Thyroid gland (tissue), 4 donors: ENCODE measurements at regions not wholly inside any gene's neighbourhood (a gene's known extent, or its start where the extent isn't known, plus 50 kb on each side); places are given as distances from the start of the nearest gene placed in this dataset.

Experiments used
- DNase-seq, 2 donors: peaks; one replicate each; pipeline ENCODE4 v3.0.0-alpha.2; 2019
- H3K27ac ChIP-seq, 3 donors: fragments of 200-600 bp; sonication (generic); 1 replicate in 2 of 3; 2 replicates in 1 of 3; pipeline ENCODE4 v1.5.1; 2016 to 2019; ENCODE audit warnings: mild to moderate bottlenecking in 1 of 3, moderate library complexity in 1 of 3
- H3K27me3 ChIP-seq: fragments of 200-600 bp; sonication (generic); one replicate; pipeline ENCODE4 v1.5.1; 2019
- H3K36me3 ChIP-seq, 2 donors: fragments of 200-600 bp; sonication (generic); one replicate each; pipeline ENCODE4 v1.5.1; 2016 to 2019
- H3K4me1 ChIP-seq, 2 donors: fragments of 200-600 bp; sonication (generic); one replicate each; pipeline ENCODE4 v1.5.1; 2017 to 2019
- H3K4me3 ChIP-seq, 3 donors: fragments of 200-600 bp; sonication (generic); replicated peaks in 1 of 3; 1 replicate in 2 of 3; 2 replicates in 1 of 3; pipeline ENCODE4 v1.5.1; 2016; ENCODE audit warnings: mild to moderate bottlenecking in 1 of 3
- H3K9me3 ChIP-seq: fragments of 200-600 bp; sonication (generic); one replicate; pipeline ENCODE4 v1.5.1; 2017
- POLR2A ChIP-seq, 2 donors: fragments of 450-650 bp; IDR thresholded peaks; one replicate each; pipeline ENCODE4 v1.6.1; 2017; ENCODE audit warnings: antibody characterized with exemption in 2 of 2, mild to moderate bottlenecking in 2 of 2, moderate library complexity in 1 of 2
- WGBS, 2 donors: methylation state at CpG; one replicate each; pipeline ENCODE4 v1.1.5; 2017; 5-methylcytosine and 5-hydroxymethylcytosine counted together
- intact Hi-C: fragments of 100-400 bp; cut with DNase I; formaldehyde crosslinking; loops from one replicate; pipeline ENCODE4 v1.15.1; 2023
- TF ChIP-seq, protein P1 (sequence below), 6 experiments: fragments of 200-600 bp in 3 of 6; fragments of 450-650 bp in 3 of 6; sonication (generic) in 3 of 6; IDR thresholded peaks; one replicate each; pipeline ENCODE4 v1.5.1; 2016 to 2019; ENCODE audit warnings: antibody characterized with exemption in 6 of 6, mild to moderate bottlenecking in 2 of 6, inconsistent platforms in 1 of 6, moderate library complexity in 1 of 6

DNA sequence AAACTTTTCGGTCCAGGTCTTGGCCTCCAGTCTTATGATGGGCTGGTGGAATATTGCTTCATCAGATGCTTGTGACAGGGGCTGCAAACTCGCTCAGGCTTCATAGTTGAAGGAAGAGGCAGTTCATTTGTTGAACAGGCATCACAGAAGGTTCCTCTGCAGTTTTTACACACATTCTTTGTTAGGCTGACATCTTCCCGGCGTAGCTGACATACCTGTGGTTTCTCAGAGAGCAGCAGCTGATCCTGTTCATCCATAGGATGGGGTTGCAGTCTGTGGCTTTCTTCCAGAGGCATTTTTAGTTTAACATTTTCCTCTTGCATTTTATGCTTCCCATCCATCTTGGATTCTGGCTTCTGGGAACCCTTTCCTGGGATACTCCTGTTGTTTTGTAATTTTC, 1255.2 kb downstream of the EFNA5 start:
- H3K27me3 ChIP-seq: no peaks in the 10 kb centered on the region
- DNase-seq: no peak
- intact Hi-C loops: no loop called here
- H3K4me1 ChIP-seq: no peaks in the 10 kb centered on the region
- H3K36me3 ChIP-seq: no peaks in the 10 kb centered on the region
- no peaks in the 10 kb centered on the region for H3K9me3 ChIP-seq
- 75 to 82% methylated on average over 4 of the region's 4 CpGs for WGBS, 2 donors
- TF ChIP-seq, protein P1, sequence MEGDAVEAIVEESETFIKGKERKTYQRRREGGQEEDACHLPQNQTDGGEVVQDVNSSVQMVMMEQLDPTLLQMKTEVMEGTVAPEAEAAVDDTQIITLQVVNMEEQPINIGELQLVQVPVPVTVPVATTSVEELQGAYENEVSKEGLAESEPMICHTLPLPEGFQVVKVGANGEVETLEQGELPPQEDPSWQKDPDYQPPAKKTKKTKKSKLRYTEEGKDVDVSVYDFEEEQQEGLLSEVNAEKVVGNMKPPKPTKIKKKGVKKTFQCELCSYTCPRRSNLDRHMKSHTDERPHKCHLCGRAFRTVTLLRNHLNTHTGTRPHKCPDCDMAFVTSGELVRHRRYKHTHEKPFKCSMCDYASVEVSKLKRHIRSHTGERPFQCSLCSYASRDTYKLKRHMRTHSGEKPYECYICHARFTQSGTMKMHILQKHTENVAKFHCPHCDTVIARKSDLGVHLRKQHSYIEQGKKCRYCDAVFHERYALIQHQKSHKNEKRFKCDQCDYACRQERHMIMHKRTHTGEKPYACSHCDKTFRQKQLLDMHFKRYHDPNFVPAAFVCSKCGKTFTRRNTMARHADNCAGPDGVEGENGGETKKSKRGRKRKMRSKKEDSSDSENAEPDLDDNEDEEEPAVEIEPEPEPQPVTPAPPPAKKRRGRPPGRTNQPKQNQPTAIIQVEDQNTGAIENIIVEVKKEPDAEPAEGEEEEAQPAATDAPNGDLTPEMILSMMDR (IDR thresholded peaks at IDR 0.05): no peak
- TF ChIP-seq POLR2A (IDR thresholded peaks at IDR 0.05): no peak
- no peak overlapping the region for H3K4me3 ChIP-seq
- no peak overlapping the region for H3K27ac ChIP-seq

DNA sequence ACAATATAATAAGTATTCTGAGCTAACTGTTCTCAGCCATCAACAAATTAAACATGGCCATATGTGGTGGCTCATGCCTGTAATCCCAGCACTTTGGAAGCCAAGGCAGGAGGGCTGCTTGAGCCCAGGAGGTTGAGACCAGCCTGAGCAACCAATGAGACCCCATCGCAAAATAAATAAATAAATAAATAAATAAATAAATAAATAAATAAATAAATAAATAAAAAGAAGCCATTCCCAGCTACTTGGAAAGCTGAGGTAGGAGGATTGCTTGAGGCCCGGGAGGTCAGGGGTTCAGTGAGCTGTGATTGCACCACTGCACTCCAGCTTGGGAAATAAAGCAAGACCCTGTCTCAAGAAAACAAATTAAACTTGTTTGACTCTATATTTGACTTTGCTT, 1256.4 kb downstream of the EFNA5 start:
- H3K4me3 ChIP-seq: no peak overlapping the region
- H3K27ac ChIP-seq: no peak overlapping the region
- intact Hi-C loops: no loop called here
- 94 to 97% methylated on average over 2 of the region's 2 CpGs for WGBS, 2 donors
- no peaks in the 10 kb centered on the region for H3K36me3 ChIP-seq
- no peaks in the 10 kb centered on the region for H3K4me1 ChIP-seq
- no peaks in the 10 kb centered on the region for H3K27me3 ChIP-seq
- H3K9me3 ChIP-seq: no peaks in the 10 kb centered on the region
- TF ChIP-seq POLR2A (IDR thresholded peaks at IDR 0.05): no peak
- TF ChIP-seq, protein P1 (IDR thresholded peaks at IDR 0.05): no peak
- no peak for DNase-seq

DNA sequence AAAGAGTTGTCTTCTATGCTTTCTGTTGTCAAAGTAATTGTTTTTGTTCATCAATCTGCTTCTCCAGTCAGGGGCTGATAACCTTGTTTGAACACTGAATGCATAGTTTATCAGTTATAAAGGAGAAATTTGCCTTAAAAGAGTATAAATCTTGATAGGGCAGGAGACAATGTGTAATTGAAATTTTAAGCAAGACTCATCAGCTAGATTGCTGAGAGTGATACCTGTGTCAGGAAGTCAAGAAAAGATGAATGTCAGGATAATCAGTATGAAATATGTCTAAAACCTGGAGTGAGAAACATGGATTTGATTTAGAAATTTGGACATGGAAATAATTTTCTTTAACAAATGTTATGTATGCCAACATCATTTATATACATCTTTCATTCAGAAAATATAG, 1258.1 kb downstream of the EFNA5 start:
- Histone ChIP-seq H3K4me1 (no peaks in the 10 kb centered on the region), H3K27me3 (no peaks in the 10 kb centered on the region), H3K36me3 (no peaks in the 10 kb centered on the region), H3K9me3 (no peaks in the 10 kb centered on the region), H3K4me3 (no peak overlapping the region), H3K27ac (no peak overlapping the region)
- intact Hi-C loops: no loop called here
- no peak for DNase-seq
- TF ChIP-seq, protein P1 (IDR thresholded peaks at IDR 0.05): no peak
- TF ChIP-seq POLR2A (IDR thresholded peaks at IDR 0.05): no peak

DNA sequence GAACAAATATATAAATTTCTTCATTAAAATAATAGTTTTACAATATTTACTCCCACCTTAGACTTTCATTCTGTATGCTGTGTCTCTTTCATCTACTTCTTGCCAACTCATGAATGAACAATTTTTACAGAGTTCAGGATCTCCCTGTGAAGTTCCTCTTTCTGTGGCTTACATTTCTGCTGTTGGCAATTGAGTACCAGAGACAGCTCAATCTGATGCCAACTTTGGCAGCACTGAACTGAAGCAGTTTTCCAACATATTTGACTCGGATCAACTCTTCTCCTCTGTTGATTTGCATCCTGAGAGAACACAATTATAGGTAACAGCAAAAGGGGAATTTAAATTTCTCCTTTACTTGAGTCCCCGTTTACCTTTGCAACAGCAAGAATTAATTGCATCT, 1262.2 kb downstream of the EFNA5 start:
- intact Hi-C loops: no loop called here
- TF ChIP-seq, protein P1 (IDR thresholded peaks at IDR 0.05): no peak
- no peak for TF ChIP-seq POLR2A (IDR thresholded peaks at IDR 0.05)
- Histone ChIP-seq H3K9me3 (no peaks in the 10 kb centered on the region), H3K36me3 (no peaks in the 10 kb centered on the region), H3K4me3 (no peak overlapping the region), H3K27ac (no peak overlapping the region), H3K4me1 (no peaks in the 10 kb centered on the region), H3K27me3 (no peaks in the 10 kb centered on the region)
- 70 to 74% methylated on average over 2 of the region's 2 CpGs for WGBS, 2 donors
- no peak for DNase-seq

DNA sequence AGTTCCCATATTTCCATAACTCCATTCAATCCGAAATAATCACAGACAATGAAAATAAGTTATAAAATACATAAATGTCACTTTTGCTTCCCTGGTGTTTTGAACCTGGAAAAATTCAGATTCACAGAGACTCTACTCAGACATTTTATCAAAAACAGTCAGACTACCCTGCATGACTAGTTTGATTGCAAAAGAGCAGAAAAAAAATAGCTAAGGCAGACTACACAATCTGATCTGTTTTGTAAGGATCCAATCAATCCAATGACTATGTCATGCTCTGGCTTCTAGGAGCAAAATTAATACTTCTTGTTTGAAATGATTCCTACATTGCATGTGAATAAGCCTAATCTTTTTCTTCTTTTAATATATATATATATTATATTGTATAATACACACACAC, 1262.6 kb downstream of the EFNA5 start:
- 84 to 90% methylated on average over 1 of the region's 1 CpG for WGBS, 2 donors
- no peaks in the 10 kb centered on the region for H3K36me3 ChIP-seq
- TF ChIP-seq, protein P1 (IDR thresholded peaks at IDR 0.05): no peak
- no peak for TF ChIP-seq POLR2A (IDR thresholded peaks at IDR 0.05)
- H3K9me3 ChIP-seq: no peaks in the 10 kb centered on the region
- DNase-seq: no peak
- H3K4me1 ChIP-seq: no peaks in the 10 kb centered on the region
- intact Hi-C loops: no loop called here
- H3K27ac ChIP-seq: no peak overlapping the region
- no peak overlapping the region for H3K4me3 ChIP-seq
- H3K27me3 ChIP-seq: no peaks in the 10 kb centered on the region
